Suppressor macrophage treated with lipopolysaccharide for 4 hours (primary cell): ENCODE measurements at regions not wholly inside any gene's neighbourhood (a gene's known extent, or its start where the extent isn't known, plus 50 kb on each side); places are given as distances from the start of the nearest gene placed in this dataset.
A peak's percentile ranks its signal among the peaks of the same experiment; 100 is the strongest.
"Not testable (repeated sequence)": the region's sequence is repeated elsewhere in the genome, so short reads cannot be mapped to it uniquely, and the experiment has no call there.

Source experiments
- DNase-seq: peaks from one replicate; pipeline ENCODE4 v3.0.0-alpha.2; 2020

DNA sequence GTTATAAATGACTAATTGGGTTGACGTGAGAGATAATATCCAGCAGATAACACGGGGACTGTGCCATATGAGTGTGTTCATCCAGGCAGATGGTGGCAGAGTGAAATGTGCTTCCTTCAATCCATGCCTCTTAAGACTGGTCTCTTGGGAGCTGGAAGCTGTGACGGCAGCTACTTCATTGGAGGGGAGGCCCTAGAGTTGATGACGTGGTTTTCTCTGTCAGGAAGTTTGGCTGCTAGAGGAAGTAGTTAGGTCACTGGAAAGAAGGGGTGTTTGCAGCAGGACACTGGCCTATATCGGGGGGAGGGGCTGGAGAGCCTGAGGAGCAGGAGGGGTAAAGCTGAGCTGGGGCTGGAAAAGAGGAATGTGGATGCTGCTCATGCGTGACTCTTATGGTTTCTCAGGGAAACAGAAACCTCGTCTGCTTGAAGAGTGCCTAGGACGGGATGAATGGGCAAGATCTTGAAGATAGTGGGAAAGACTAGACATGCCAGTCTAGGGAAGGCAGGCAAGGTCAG, 3051.6 kb downstream of the RPIA start:
- not testable (repeated sequence) for DNase-seq

- not testable (repeated sequence) for DNase-seq
Measured at GRCh38 chr2:91743910-91744309, 3052.4 kb downstream of the RPIA start.

GRCh38 chr2:91744700-91745141, 3053.2 kb downstream of the RPIA start:
- not testable (repeated sequence) for DNase-seq

GRCh38 chr2:91748902-91749301, 3057.4 kb downstream of the RPIA start:
- DNase-seq: no peak

GRCh38 chr2:91749665-91750064, 3058.2 kb downstream of the RPIA start:
- DNase-seq: peak; percentile 38

- not testable (repeated sequence) for DNase-seq
Measured at GRCh38 chr2:91759361-91759941, 3068.0 kb downstream of the RPIA start.

- not testable (repeated sequence) for DNase-seq
Measured at GRCh38 chr2:91760672-91761071, 3069.2 kb downstream of the RPIA start.

- not testable (repeated sequence) for DNase-seq
Measured at GRCh38 chr2:91762312-91762711, 3070.8 kb downstream of the RPIA start.

DNA sequence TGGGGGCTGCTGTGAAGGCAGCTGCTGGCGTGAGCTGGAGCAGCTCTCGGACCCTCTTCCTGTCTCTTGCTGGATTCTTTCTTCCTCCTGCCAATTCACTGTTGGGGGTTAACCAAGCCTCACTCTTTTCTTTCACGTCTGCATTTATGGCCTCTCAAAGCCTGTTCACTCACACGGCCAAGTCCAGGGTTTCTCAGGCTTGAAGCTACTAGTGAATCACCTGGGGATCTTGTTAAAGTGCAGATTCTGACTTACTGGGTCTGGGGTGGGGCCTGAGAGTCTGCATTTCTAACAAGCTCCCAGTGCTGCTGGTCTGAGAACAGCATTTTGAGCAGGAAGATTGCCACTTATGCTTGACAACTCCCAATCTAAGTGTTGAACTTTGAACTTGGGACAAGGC, 3072.2 kb downstream of the RPIA start:
- DNase-seq: not testable (repeated sequence)

GRCh38 chr2:91764581-91765002, 3073.1 kb downstream of the RPIA start:
- DNase-seq: not testable (repeated sequence)

- not testable (repeated sequence) for DNase-seq
Measured at GRCh38 chr2:91765018-91765754, 3073.7 kb downstream of the RPIA start.

DNA sequence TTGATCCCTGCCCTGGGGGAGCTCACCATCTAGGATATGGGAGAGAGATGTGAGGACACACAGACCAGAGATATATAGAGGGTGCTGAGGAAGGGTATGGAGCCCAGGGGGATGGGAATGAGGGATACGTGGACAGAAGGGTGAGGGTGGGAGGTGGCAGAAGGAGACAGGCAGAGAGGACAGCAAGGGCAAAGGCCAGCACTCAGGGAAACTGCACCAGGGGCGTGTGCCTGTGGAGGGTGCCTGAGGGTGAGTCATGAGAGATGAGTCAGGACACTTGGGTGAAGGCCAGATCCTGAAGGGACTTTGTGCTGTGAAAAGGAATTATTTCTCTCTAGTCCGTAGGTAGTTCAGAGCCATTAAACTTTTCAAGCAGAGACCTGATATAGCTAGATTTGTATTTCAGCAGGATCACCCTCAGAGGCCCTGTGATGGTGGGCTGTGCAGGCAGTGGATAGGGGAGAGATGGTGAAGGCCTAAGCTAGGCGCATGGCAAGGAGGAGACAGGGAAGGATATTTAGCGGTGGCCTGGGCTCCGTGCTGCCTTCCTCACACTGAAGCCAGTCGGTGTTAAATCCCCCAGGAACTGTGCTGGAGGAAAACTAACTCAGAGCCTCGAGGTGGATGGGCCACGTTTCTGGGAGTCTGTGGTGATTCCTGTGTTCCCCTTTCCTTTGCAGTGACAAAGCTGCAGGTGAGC, 3075.0 kb downstream of the RPIA start:
- peak; percentile 79 for DNase-seq

- not testable (repeated sequence) for DNase-seq
Measured at GRCh38 chr2:91768301-91768700, 3076.8 kb downstream of the RPIA start.

DNA sequence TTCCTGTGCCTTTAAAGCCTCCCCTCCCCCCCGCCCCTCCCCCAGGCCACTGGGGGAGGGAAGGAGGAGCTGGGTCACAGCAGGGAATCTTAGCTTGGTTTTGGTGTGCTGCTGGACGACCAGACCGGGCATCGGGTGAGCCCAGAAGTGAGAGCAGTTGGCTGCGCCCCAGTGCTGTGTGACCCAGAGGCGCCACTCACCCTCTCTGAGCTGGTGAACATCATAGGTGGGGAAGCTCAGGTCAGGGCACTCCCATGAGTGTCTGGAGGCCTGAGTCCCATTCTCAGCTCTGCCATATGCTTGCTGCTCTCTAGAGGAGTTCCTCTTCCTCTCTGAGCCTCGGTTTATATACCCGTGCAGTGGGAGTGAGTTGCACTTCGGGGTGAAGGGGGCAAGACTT, 3077.5 kb downstream of the RPIA start:
- not testable (repeated sequence) for DNase-seq

GRCh38 chr2:91770046-91770575, 3078.6 kb downstream of the RPIA start:
- not testable (repeated sequence) for DNase-seq

DNA sequence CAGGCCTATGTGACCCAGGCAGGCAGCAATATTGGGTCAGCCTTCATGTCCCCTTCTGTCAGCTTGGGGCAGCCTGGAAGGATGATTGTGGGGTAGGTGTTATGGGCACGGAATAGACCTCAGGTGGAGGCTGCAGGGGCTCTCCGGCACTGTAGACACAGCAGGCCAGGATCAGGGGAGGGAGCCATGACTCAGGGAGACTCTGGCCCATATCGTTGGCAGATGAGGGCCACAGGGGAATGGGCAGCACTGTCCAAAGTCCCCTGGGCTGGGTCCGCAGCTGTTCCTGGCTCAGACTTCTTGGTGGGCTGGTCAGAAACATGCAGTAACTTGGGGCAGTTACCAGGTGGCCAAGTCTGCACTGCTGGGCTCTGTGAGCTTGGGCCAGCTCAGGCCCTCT, 3080.1 kb downstream of the RPIA start:
- DNase-seq: not testable (repeated sequence)

- DNase-seq: peak; percentile 69
Measured at GRCh38 chr2:91772240-91772937, 3080.9 kb downstream of the RPIA start.

DNA sequence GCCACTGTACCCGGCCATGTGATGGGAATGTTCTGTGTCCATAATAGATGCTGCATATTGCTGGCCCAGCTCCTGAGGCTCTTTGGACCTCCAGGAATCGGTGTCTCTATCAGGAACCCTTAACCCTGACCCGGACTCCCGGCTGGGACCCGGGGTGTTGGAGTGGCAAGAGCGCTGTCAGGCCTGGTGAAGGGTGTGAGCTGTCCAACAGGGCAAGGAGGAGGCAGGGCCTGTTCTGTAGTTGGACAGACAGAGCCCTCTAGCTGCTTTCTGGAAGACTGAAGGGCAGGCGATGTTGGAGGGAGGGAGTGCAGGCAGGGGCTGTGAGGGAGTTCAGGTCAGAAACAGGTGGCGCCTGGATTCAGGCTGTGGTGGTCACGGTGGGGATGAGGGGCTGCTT, 3082.3 kb downstream of the RPIA start:
- not testable (repeated sequence) for DNase-seq

DNA sequence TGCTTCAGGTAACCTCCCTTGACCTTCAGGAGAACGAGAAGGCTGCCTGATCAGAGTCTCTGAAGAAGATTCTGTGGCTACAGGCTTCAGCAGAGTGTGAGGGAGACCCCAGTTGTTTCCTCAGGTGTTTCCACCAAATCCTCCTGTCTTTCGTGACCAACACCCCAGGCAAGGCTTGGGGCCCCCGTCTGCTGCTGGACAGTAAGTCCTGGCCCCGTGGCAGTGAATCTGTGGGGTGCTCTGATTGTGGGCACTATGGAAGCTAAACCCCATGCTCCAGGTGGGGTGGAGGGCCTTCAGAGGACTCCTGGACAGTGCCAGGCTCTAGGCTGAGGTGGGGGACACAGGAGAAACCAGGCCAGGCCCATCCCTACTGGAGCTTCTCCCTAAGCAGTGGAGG, 3083.7 kb downstream of the RPIA start:
- DNase-seq: not testable (repeated sequence)

- not testable (repeated sequence) for DNase-seq
Measured at GRCh38 chr2:91780324-91780723, 3088.9 kb downstream of the RPIA start.

GRCh38 chr2:91809391-91809790, 3061.8 kb upstream of the TEKT4 start:
- not testable (repeated sequence) for DNase-seq
